Activated T-helper 1 cell treated with anti-CD3 and anti-CD28 coated beads, Interleukin-12 subunit alpha, Interleukin-12 subunit beta, Interleukin-2, Interleukin-4 antibody, amounts not matched to agents 30 ng/mL and 10 ng/mL and 1 ng/mL, durations not matched to agents 14 hours and 24 hours and 36 hours (primary cell): ENCODE measurements at regions not wholly inside any gene's neighbourhood (a gene's known extent, or its start where the extent isn't known, plus 50 kb on each side); places are given as distances from the start of the nearest gene placed in this dataset.
"Not testable (repeated sequence)": the region's sequence is repeated elsewhere in the genome, so short reads cannot be mapped to it uniquely, and the experiment has no call there.

Source experiments
- DNase-seq: peaks from one replicate; pipeline ENCODE4 v3.0.0; 2021; ENCODE audit warnings: low spot score
- H3K27ac Mint-ChIP-seq: one replicate; pipeline ENCODE4 v1.8.0; 2021; ENCODE audit warnings: mild to moderate bottlenecking, mixed read lengths
- H3K27me3 Mint-ChIP-seq: one replicate; pipeline ENCODE4 v1.8.0; 2022; ENCODE audit warnings: mild to moderate bottlenecking, moderate library complexity, mixed read lengths; ENCODE audit not compliant: insufficient read depth
- H3K36me3 Mint-ChIP-seq: one replicate; pipeline ENCODE4 v1.8.0; 2021; ENCODE audit warnings: low read depth, mixed read lengths
- H3K4me1 Mint-ChIP-seq: one replicate; pipeline ENCODE4 v1.8.0; 2021; ENCODE audit warnings: low read depth, mixed read lengths
- H3K4me3 Mint-ChIP-seq: one replicate; pipeline ENCODE4 v1.8.0; 2021; ENCODE audit warnings: mild to moderate bottlenecking, moderate library complexity, mixed read lengths
- H3K9me3 Mint-ChIP-seq: one replicate; pipeline ENCODE4 v1.8.0; 2021; ENCODE audit warnings: mixed read lengths
- intact Hi-C: fragments of 100-400 bp; cut with micrococcal nuclease; formaldehyde crosslinking; loops from one replicate; pipeline ENCODE4 v1.15.1; 2024

- intact Hi-C loops, result no loop called here
- H3K9me3 Mint-ChIP-seq, result peaks cover under 1% of the 10 kb centered on the region
- no peak for DNase-seq
Observed at GRCh38 chr4:126405369-126405982, 1090.7 kb downstream of the FAT4 start.

GRCh38 chr4:126409746-126410145 lies 1095.0 kb downstream of the FAT4 start:
- Mint-ChIP-seq H3K4me3 (no peak overlapping the region), H3K36me3 (no peaks in the 10 kb centered on the region), H3K27ac (no peak overlapping the region), H3K4me1 (no peaks in the 10 kb centered on the region), H3K9me3 (peaks cover 15% of the 10 kb centered on the region), H3K27me3 (no peaks in the 10 kb centered on the region)
- DNase-seq, result no peak
- intact Hi-C loops, result no loop called here

More at GRCh38 chr4:126405369-126405982, 1090.7 kb downstream of the FAT4 start:
- Mint-ChIP-seq H3K4me3 (no peak overlapping the region), H3K4me1 (no peaks in the 10 kb centered on the region), H3K36me3 (no peaks in the 10 kb centered on the region), H3K27ac (no peak overlapping the region), H3K27me3 (no peaks in the 10 kb centered on the region)

- Mint-ChIP-seq H3K27me3 (no peaks in the 10 kb centered on the region), H3K27ac (no peak overlapping the region), H3K4me3 (no peak overlapping the region), H3K9me3 (peaks cover 15% of the 10 kb centered on the region), H3K4me1 (no peaks in the 10 kb centered on the region), H3K36me3 (no peaks in the 10 kb centered on the region)
- no peak for DNase-seq
- intact Hi-C loops, result no loop called here
Observed at GRCh38 chr4:126411047-126411446, 1096.3 kb downstream of the FAT4 start.

- H3K27ac Mint-ChIP-seq, intact Hi-C loops, H3K4me3 Mint-ChIP-seq, H3K4me1 Mint-ChIP-seq, H3K27me3 Mint-ChIP-seq, DNase-seq, H3K36me3 Mint-ChIP-seq: not testable (repeated sequence)
- peaks cover 15% of the 10 kb centered on the region for H3K9me3 Mint-ChIP-seq
Observed at GRCh38 chr4:126412310-126412709, 1097.6 kb downstream of the FAT4 start.

GRCh38 chr4:126414741-126415140 lies 1100.0 kb downstream of the FAT4 start:
- Mint-ChIP-seq H3K4me3 (no peak overlapping the region), H3K4me1 (no peaks in the 10 kb centered on the region)

GRCh38 chr4:126419266-126419665 lies 1104.5 kb downstream of the FAT4 start:
- no peaks in the 10 kb centered on the region for H3K4me1 Mint-ChIP-seq
- H3K27ac Mint-ChIP-seq, result no peak overlapping the region
- H3K36me3 Mint-ChIP-seq, result no peaks in the 10 kb centered on the region
- no peaks in the 10 kb centered on the region for H3K27me3 Mint-ChIP-seq
- intact Hi-C loops, result no loop called here
- peaks cover 16% of the 10 kb centered on the region for H3K9me3 Mint-ChIP-seq
- DNase-seq, result no peak
- H3K4me3 Mint-ChIP-seq, result no peak overlapping the region

More at GRCh38 chr4:126414741-126415140, 1100.0 kb downstream of the FAT4 start:
- no peak overlapping the region for H3K27ac Mint-ChIP-seq
- no peaks in the 10 kb centered on the region for H3K27me3 Mint-ChIP-seq
- H3K36me3 Mint-ChIP-seq, result no peaks in the 10 kb centered on the region
- no peak for DNase-seq
- intact Hi-C loops, result no loop called here
- peaks cover 22% of the 10 kb centered on the region for H3K9me3 Mint-ChIP-seq

GRCh38 chr4:126427853-126428252 lies 1113.1 kb downstream of the FAT4 start:
- intact Hi-C loops, result no loop called here
- no peaks in the 10 kb centered on the region for H3K27me3 Mint-ChIP-seq
- DNase-seq, result no peak

GRCh38 chr4:126431049-126431448 lies 1116.3 kb downstream of the FAT4 start:
- Mint-ChIP-seq H3K9me3 (no peaks in the 10 kb centered on the region), H3K4me3 (no peak overlapping the region), H3K36me3 (no peaks in the 10 kb centered on the region), H3K27ac (no peak overlapping the region), H3K27me3 (no peaks in the 10 kb centered on the region), H3K4me1 (no peaks in the 10 kb centered on the region)
- intact Hi-C loops, result no loop called here
- no peak for DNase-seq

More at GRCh38 chr4:126427853-126428252, 1113.1 kb downstream of the FAT4 start:
- no peaks in the 10 kb centered on the region for H3K36me3 Mint-ChIP-seq
- no peaks in the 10 kb centered on the region for H3K4me1 Mint-ChIP-seq
- H3K9me3 Mint-ChIP-seq, result no peaks in the 10 kb centered on the region
- no peak overlapping the region for H3K4me3 Mint-ChIP-seq
- H3K27ac Mint-ChIP-seq, result no peak overlapping the region

- Mint-ChIP-seq H3K27me3 (no peaks in the 10 kb centered on the region), H3K36me3 (no peaks in the 10 kb centered on the region), H3K4me1 (no peaks in the 10 kb centered on the region), H3K9me3 (no peaks in the 10 kb centered on the region), H3K27ac (no peak overlapping the region), H3K4me3 (no peak overlapping the region)
- no peak for DNase-seq
- intact Hi-C loops, result no loop called here
Observed at GRCh38 chr4:126435491-126435890, 1120.7 kb downstream of the FAT4 start.

GRCh38 chr4:126440297-126440696 lies 1125.5 kb downstream of the FAT4 start:
- no peak overlapping the region for H3K4me3 Mint-ChIP-seq
- no peak for DNase-seq
- no peak overlapping the region for H3K27ac Mint-ChIP-seq
- H3K4me1 Mint-ChIP-seq, result no peaks in the 10 kb centered on the region
- intact Hi-C loops, result no loop called here
- H3K36me3 Mint-ChIP-seq, result no peaks in the 10 kb centered on the region
- no peaks in the 10 kb centered on the region for H3K9me3 Mint-ChIP-seq
- H3K27me3 Mint-ChIP-seq, result no peaks in the 10 kb centered on the region

GRCh38 chr4:126441173-126442035 lies 1126.6 kb downstream of the FAT4 start:
- Mint-ChIP-seq H3K9me3 (no peaks in the 10 kb centered on the region), H3K27me3 (no peaks in the 10 kb centered on the region), H3K4me1 (no peaks in the 10 kb centered on the region), H3K4me3 (no peak overlapping the region), H3K36me3 (no peaks in the 10 kb centered on the region), H3K27ac (no peak overlapping the region)
- intact Hi-C loops, result no loop called here
- no peak for DNase-seq

- intact Hi-C loops, result no loop called here
- H3K36me3 Mint-ChIP-seq, result no peaks in the 10 kb centered on the region
- no peak for DNase-seq
- no peaks in the 10 kb centered on the region for H3K9me3 Mint-ChIP-seq
- no peak overlapping the region for H3K27ac Mint-ChIP-seq
- H3K27me3 Mint-ChIP-seq, result no peaks in the 10 kb centered on the region
- H3K4me3 Mint-ChIP-seq, result no peak overlapping the region
- no peaks in the 10 kb centered on the region for H3K4me1 Mint-ChIP-seq
Observed at GRCh38 chr4:126445596-126445995, 1130.8 kb downstream of the FAT4 start.

- DNase-seq, result no peak
- intact Hi-C loops, result no loop called here
- Mint-ChIP-seq H3K9me3 (no peaks in the 10 kb centered on the region), H3K27ac (no peak overlapping the region), H3K27me3 (no peaks in the 10 kb centered on the region), H3K4me1 (no peaks in the 10 kb centered on the region), H3K4me3 (no peak overlapping the region), H3K36me3 (no peaks in the 10 kb centered on the region)
Observed at GRCh38 chr4:126446917-126447316, 1132.2 kb downstream of the FAT4 start.
